ENCODE measurements at regions not wholly inside any gene's neighbourhood (a gene's known extent, or its start where the extent isn't known, plus 50 kb on each side); places are given as distances from the start of the nearest gene placed in this dataset.

DNA sequence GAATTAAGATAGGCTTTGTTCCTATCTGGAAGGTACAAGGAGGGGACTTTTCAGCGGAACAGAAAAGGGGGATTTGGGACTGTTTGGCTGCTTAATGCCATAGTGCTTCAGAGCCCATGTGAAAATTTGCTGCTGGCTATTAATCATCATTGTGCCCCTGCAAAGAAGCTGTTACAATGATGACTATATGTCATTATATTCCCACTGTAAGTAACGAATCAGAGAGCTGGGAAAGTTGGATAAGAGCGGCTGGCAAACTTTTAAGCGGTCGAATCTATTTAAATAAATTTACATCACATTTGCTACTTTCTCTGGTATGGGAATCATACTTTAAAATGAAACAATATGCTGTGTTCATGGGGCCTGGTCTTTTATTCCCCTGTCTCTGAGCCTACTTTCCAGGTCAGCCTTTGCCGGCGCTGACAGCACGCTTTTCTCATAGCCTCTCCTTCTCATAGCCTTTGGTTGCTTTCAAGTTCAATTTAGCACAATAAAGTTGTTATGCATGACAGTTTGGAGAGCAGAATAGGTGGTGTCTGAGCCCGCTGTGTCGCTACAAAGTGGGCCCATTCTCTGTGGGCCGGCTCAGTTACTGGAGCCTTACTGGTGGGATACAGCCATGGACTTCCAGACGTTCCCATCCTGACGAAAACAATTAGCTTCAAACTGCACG, 271.2 kb upstream of the TMEM161B start:
- Histone ChIP-seq H2BK20ac (ENCODE audit: low read length) (no peak overlapping the region), H3K23ac (ENCODE audit: insufficient read length) (no peak overlapping the region), H3K4ac (replicated peaks; ENCODE audit: insufficient read length, low read depth, low read length) (no peak overlapping the region), H3K23me2 (ENCODE audit: low read depth, low read length) (no peaks in the 10 kb centered on the region), H3K79me2 (ENCODE audit: control insufficient read depth in 1 of 2, insufficient read depth in 2 of 2, low read length in 2 of 2) (no peaks in the 10 kb centered on the region), H2AFZ (ENCODE audit: low read length) (no peak overlapping the region; the same call in 1 of the 2 replicates), H4K5ac (ENCODE audit: insufficient read length, low read depth, low read length) (no peak overlapping the region), H3K18ac (ENCODE audit: extremely low read depth, low read length) (no peak overlapping the region), H3K14ac (ENCODE audit: insufficient read length) (no peak overlapping the region), H2BK5ac (ENCODE audit: low read depth, low read length) (no peak overlapping the region), H3K4me3 (ENCODE audit: extremely low read depth in 1 of 4, insufficient read depth in 2 of 4, low read depth in 3 of 4, low read length in 4 of 4) (no peak overlapping the region), H2AK5ac (ENCODE audit: low read depth, low read length) (no peak overlapping the region), H3K36me3 (ENCODE audit: control insufficient read depth in 2 of 4, insufficient read depth in 4 of 4, low read length in 3 of 4) (no peaks in the 10 kb centered on the region), H4K20me1 (replicated peaks in 1 of 2; ENCODE audit: control insufficient read depth in 1 of 2, insufficient read depth in 2 of 2, low read length in 2 of 2) (no peaks in the 10 kb centered on the region), H3K9me3 (ENCODE audit: insufficient read depth in 2 of 2, low read depth in 1 of 2, low read length in 1 of 2) (no peaks in the 10 kb centered on the region), H3K9ac (replicated peaks in 1 of 4; ENCODE audit: extremely low read depth in 1 of 4, low read depth in 3 of 4, low read length in 3 of 4) (no peak overlapping the region), H2BK12ac (ENCODE audit: low read depth, low read length) (no peak overlapping the region), H3K4me2 (ENCODE audit: insufficient read depth in 1 of 2, low read depth in 2 of 2, low read length in 2 of 2) (peak overlapping the region; percentile 21 to 36; a peak in 1 of 4 replicates), H3K79me1 (ENCODE audit: low read depth, low read length) (no peaks in the 10 kb centered on the region), H3K56ac (replicated peaks; ENCODE audit: insufficient read length, low read depth, low read length) (no peak overlapping the region), H4K8ac (ENCODE audit: extremely low read depth, insufficient read depth, low read length) (no peak overlapping the region), H2BK120ac (replicated peaks; ENCODE audit: low read depth, low read length) (no peak overlapping the region), H3K27ac (ENCODE audit: low read depth, low read length) (no peak overlapping the region), H4K91ac (replicated peaks; ENCODE audit: insufficient read length, low read length) (no peak overlapping the region), H3K4me1 (replicated peaks in 1 of 4; ENCODE audit: control insufficient read depth in 3 of 4, insufficient read depth in 4 of 4, low read length in 3 of 4) (peaks cover 0 to 6% (median 5%) of the 10 kb centered on the region in 4 experiments; a peak in 4 of 7 replicates), H2BK15ac (ENCODE audit: low read length) (no peak overlapping the region), H3K27me3 (replicated peaks in 1 of 4; ENCODE audit: control insufficient read depth in 3 of 4, extremely low read depth in 1 of 4, insufficient read depth in 3 of 4, low read length in 3 of 4) (peaks cover 0 to 1% (median 0%) of the 10 kb centered on the region in 4 experiments; a peak in 1 of 7 replicates)
- DNase-seq (ENCODE audit: low read depth in 1 of 2, low spot score in 2 of 2) (no peak), FAIRE-seq (no peak)
- TF ChIP-seq BACH1 (IDR thresholded peaks at IDR 0.05; ENCODE audit: low read length) (no peak), SIX5 (IDR thresholded peaks at IDR 0.05; ENCODE audit: low read depth, low read length) (no peak), JUND (IDR thresholded peaks at IDR 0.05; ENCODE audit: low read length) (no peak), JUN (IDR thresholded peaks at IDR 0.05; ENCODE audit: low read depth, low read length) (no peak)
- CTCF ChIA-PET (ENCODE audit: partially characterized antibody): interaction anchor here (0.9 kb wide), 1 partner anchor 135 kb away, joined by 3 read pairs; no protein-coding TSS in a partner anchor
- POLR2A ChIA-PET (ENCODE audit: partially characterized antibody): interaction anchor here (0.6 kb wide), 1 partner anchor 27 kb away, joined by 3 read pairs; no protein-coding TSS in a partner anchor
- 51% methylated on average over 14 of the region's 14 CpGs; no CpG with 5 or more reads in 1 of the 2 experiments for WGBS, 2 experiments (ENCODE audit: extremely low coverage in 1 of 2, insufficient coverage in 1 of 2, insufficient read length in 1 of 2, insufficient replicate concordance in 2 of 2, low coverage in 1 of 2, low lambda C conversion rate in 2 of 2, missing lambda C conversion rate in 1 of 2)
